ENCODE measurements at regions not wholly inside any gene's neighbourhood (a gene's known extent, or its start where the extent isn't known, plus 50 kb on each side); places are given as distances from the start of the nearest gene placed in this dataset.

DNA sequence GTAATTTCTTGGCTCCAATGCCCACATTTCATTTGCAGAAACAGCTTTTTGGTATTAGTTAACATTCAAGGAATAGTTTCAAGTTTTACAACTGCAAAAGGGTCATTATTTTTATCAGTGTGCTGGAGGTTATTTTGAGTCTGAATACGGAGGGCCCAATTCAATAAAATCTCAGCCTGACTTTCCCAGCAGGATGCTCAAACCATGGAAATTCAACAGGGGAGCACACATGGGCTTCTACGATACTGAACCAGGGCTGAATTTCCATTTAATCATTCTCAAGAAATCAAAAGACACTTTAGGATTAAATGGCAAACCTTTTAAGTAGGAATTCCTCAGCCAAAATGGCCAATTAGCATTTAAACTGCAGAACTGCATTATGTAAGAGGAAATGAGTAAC is 700.9 kb upstream of the ANKRD30A start:
- H3K4me2 ChIP-seq (ENCODE audit: low read depth, low read length) = no peak overlapping the region
- in situ Hi-C loops (cut with MboI; ENCODE audit: low sequenced_read_pairs) (no loop called here), intact Hi-C loops (cut with micrococcal nuclease) (no loop called here), dilution Hi-C loops (cut with HindIII; ENCODE audit: low sequenced_read_pairs, unreplicated experiment) (no loop called here)
- no peaks in the 10 kb centered on the region for H3K9me1 ChIP-seq (ENCODE audit: insufficient read depth, low read length)
- H2AFZ ChIP-seq (replicated peaks; ENCODE audit: low read length, poor library complexity) = no peak overlapping the region
- no peak overlapping the region for H2BK120ac ChIP-seq (ENCODE audit: low read depth, low read length)
- H4K5ac ChIP-seq (ENCODE audit: low read depth, low read length) = no peak overlapping the region
- no peak overlapping the region for H3K56ac ChIP-seq (ENCODE audit: extremely low read depth, insufficient read depth, low read length)
- H4K91ac ChIP-seq (ENCODE audit: insufficient read depth, low read depth, low read length) = no peak overlapping the region
- no TSS peak for BruUV-seq (replicated peaks)
- no peak overlapping the region for H2BK15ac ChIP-seq (ENCODE audit: low read depth, low read length)
- POLR2A ChIA-PET (ENCODE audit: unreplicated experiment) = no interaction called here
- CTCF ChIA-PET = no interaction called here
- no peak overlapping the region for H2AK9ac ChIP-seq (replicated peaks; ENCODE audit: low read depth, low read length, poor library complexity)
- TF ChIP-seq MAFK (IDR thresholded peaks at IDR 0.05; ENCODE audit: low read depth, low read length) = no peak
- TF ChIP-seq, protein P1, sequence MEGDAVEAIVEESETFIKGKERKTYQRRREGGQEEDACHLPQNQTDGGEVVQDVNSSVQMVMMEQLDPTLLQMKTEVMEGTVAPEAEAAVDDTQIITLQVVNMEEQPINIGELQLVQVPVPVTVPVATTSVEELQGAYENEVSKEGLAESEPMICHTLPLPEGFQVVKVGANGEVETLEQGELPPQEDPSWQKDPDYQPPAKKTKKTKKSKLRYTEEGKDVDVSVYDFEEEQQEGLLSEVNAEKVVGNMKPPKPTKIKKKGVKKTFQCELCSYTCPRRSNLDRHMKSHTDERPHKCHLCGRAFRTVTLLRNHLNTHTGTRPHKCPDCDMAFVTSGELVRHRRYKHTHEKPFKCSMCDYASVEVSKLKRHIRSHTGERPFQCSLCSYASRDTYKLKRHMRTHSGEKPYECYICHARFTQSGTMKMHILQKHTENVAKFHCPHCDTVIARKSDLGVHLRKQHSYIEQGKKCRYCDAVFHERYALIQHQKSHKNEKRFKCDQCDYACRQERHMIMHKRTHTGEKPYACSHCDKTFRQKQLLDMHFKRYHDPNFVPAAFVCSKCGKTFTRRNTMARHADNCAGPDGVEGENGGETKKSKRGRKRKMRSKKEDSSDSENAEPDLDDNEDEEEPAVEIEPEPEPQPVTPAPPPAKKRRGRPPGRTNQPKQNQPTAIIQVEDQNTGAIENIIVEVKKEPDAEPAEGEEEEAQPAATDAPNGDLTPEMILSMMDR (conservative IDR thresholded peaks at IDR 0.05; ENCODE audit: low read depth, low read length) = no peak
- TF ChIP-seq, protein P2, sequence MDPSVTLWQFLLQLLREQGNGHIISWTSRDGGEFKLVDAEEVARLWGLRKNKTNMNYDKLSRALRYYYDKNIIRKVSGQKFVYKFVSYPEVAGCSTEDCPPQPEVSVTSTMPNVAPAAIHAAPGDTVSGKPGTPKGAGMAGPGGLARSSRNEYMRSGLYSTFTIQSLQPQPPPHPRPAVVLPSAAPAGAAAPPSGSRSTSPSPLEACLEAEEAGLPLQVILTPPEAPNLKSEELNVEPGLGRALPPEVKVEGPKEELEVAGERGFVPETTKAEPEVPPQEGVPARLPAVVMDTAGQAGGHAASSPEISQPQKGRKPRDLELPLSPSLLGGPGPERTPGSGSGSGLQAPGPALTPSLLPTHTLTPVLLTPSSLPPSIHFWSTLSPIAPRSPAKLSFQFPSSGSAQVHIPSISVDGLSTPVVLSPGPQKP (IDR thresholded peaks at IDR 0.05; ENCODE audit: borderline replicate concordance, low read depth, low read length) = no peak
- TF ChIP-seq FOS (IDR thresholded peaks at IDR 0.05; ENCODE audit: low read depth, low read length) = no peak
- TF ChIP-seq BHLHE40 (IDR thresholded peaks at IDR 0.05; ENCODE audit: low read depth, low read length) = no peak
- no peak for TF ChIP-seq MXI1 (IDR thresholded peaks at IDR 0.05; ENCODE audit: borderline replicate concordance, low read depth, low read length)
- TF ChIP-seq RCOR1 (IDR thresholded peaks at IDR 0.05; ENCODE audit: insufficient replicate concordance, low read length) = no peak
- TF ChIP-seq CHD1 (IDR thresholded peaks at IDR 0.05; ENCODE audit: low read depth, low read length) = no peak
- no peak for TF ChIP-seq NFE2L2 (IDR thresholded peaks at IDR 0.05; ENCODE audit: low read depth, low read length)
- TF ChIP-seq SMC3 (IDR thresholded peaks at IDR 0.05; ENCODE audit: low read depth, low read length) = no peak
- H3K23ac ChIP-seq (ENCODE audit: low read depth, low read length) = no peak overlapping the region
- no peak overlapping the region for H3K9ac ChIP-seq (ENCODE audit: low read depth, low read length)
- H4K20me1 ChIP-seq (ENCODE audit: insufficient read depth, low read length) = no peaks in the 10 kb centered on the region
- DNase-seq (no peak), ATAC-seq (ENCODE audit: low read depth) (no peak)
- no peak overlapping the region for H3K27ac ChIP-seq (ENCODE audit: insufficient read depth, low read length)
- no CpG with 5 or more reads among the region's 2 CpGs for WGBS, 2 experiments (ENCODE audit: extremely low coverage in 2 of 2, insufficient read length in 1 of 2)
- H2BK20ac ChIP-seq (ENCODE audit: low read depth, low read length) = no peak overlapping the region
- no peaks in the 10 kb centered on the region for H3K36me3 ChIP-seq (ENCODE audit: control insufficient read depth, insufficient read depth, low read length)
- H4K8ac ChIP-seq (ENCODE audit: low read depth in 2 of 2, low read length in 2 of 2) = no peak overlapping the region
- H3K9me3 ChIP-seq (ENCODE audit: control insufficient read depth, insufficient read depth, low read length) = peaks cover 2% of the 10 kb centered on the region; the same call in 1 of the 2 replicates
- H3K4me1 ChIP-seq (ENCODE audit: control insufficient read depth, insufficient read depth, low read length) = no peaks in the 10 kb centered on the region
- no peak overlapping the region for H2AK5ac ChIP-seq (ENCODE audit: low read depth, low read length)
- no peak overlapping the region for H3K4ac ChIP-seq (ENCODE audit: low read depth, low read length)
- no peak overlapping the region for H3K4me3 ChIP-seq (ENCODE audit: insufficient read depth, low read depth, low read length)
- H3K79me1 ChIP-seq (ENCODE audit: low read depth in 1 of 2, low read length in 2 of 2) = no peaks in the 10 kb centered on the region
- H3K18ac ChIP-seq (ENCODE audit: low read depth, low read length) = no peak overlapping the region
- no peak overlapping the region for H3K14ac ChIP-seq (replicated peaks; ENCODE audit: low read depth, low read length)
- no peaks in the 10 kb centered on the region for H3K27me3 ChIP-seq (ENCODE audit: control insufficient read depth, insufficient read depth, low read length)
- no peak overlapping the region for H2BK5ac ChIP-seq (ENCODE audit: low read depth, low read length, poor library complexity, severe bottlenecking)

Measured in IMR-90 (cell line).